T-cell (primary cell): ENCODE measurements at regions not wholly inside any gene's neighbourhood (a gene's known extent, or its start where the extent isn't known, plus 50 kb on each side); places are given as distances from the start of the nearest gene placed in this dataset.

Experiments used
- ATAC-seq, 4 experiments: fragments of 200-7000 bp in 3 of 4; fragments of 150-1000 bp in 1 of 4; cut with Tn5 transposase; replicated peaks in 1 of 4; 1 replicate in 3 of 4; 2 replicates in 1 of 4; pipeline ENCODE4 v1.10.0; 2021; ENCODE audit warnings: moderate library complexity in 3 of 4, mild to moderate bottlenecking in 2 of 4, moderate number of reproducible peaks in 1 of 4
- CTCF ChIA-PET, 2 donors: fragments of 300-600 bp; sonication (Branson Sonifier 250); formaldehyde crosslinking; loops; one replicate each; lab custom pipeline; 2022; ENCODE audit warnings: antibody characterized with exemption in 2 of 2; lab: Charles Lee
- POLR2A ChIA-PET, 2 donors: fragments of 300-600 bp; sonication (Branson Sonifier 250); formaldehyde crosslinking; loops; one replicate each; lab custom pipeline; 2022; ENCODE audit warnings: antibody characterized with exemption in 2 of 2; lab: Charles Lee
- DNase-seq, 35 experiments: peaks; one replicate each; pipeline versions ENCODE4 v3.0.0 to v3.0.0-alpha.2; 2013 to 2023
- H3K27ac ChIP-seq: one replicate; pipeline ENCODE4 v1.5.1; 2013; ENCODE audit warnings: low read length
- H3K27me3 ChIP-seq, 2 experiments: replicated peaks in 1 of 2; 1 replicate in 1 of 2; 2 replicates in 1 of 2; pipeline versions ENCODE4 v1.6.1 to v1.7.0; 2013; ENCODE audit warnings: low read length in 1 of 2, mixed read lengths in 1 of 2; ENCODE audit not compliant: control insufficient read depth in 2 of 2, insufficient read depth in 2 of 2; ENCODE audit errors: extremely low read depth in 1 of 2
- H3K36me3 ChIP-seq, 2 donors: 1 replicate in 1 of 2; 2 replicates in 1 of 2; pipeline versions ENCODE4 v1.6.1 to v1.7.0; 2013; ENCODE audit warnings: low read length in 1 of 2; ENCODE audit not compliant: control insufficient read depth in 2 of 2, insufficient read depth in 1 of 2; ENCODE audit errors: extremely low read depth in 1 of 2
- H3K4me1 ChIP-seq, 2 experiments: 1 replicate in 1 of 2; 2 replicates in 1 of 2; pipeline versions ENCODE4 v1.6.1 to v1.7.0; 2013; ENCODE audit warnings: low read length in 2 of 2, mixed read lengths in 1 of 2; ENCODE audit not compliant: insufficient read depth in 2 of 2, control insufficient read depth in 1 of 2; ENCODE audit errors: extremely low read depth in 1 of 2
- H3K4me3 ChIP-seq, 2 donors: 1 replicate in 1 of 2; 2 replicates in 1 of 2; pipeline versions ENCODE4 v1.5.1 to v1.7.0; 2013; ENCODE audit warnings: mild to moderate bottlenecking in 2 of 2, low read length in 1 of 2, moderate library complexity in 1 of 2; ENCODE audit not compliant: control insufficient read depth in 1 of 2; ENCODE audit errors: extremely low read depth in 1 of 2
- H3K9me3 ChIP-seq: 2 replicates; pipeline ENCODE4 v1.7.0; 2013
- H3K27ac Mint-ChIP-seq, 2 donors: one replicate each; pipeline ENCODE4 v1.8.0; 2020 to 2021; ENCODE audit warnings: mild to moderate bottlenecking in 2 of 2, mixed read lengths in 2 of 2
- H3K27me3 Mint-ChIP-seq, 2 donors: one replicate each; pipeline ENCODE4 v1.8.0; 2021 to 2022; ENCODE audit warnings: mixed read lengths in 2 of 2
- H3K36me3 Mint-ChIP-seq: one replicate; pipeline ENCODE4 v1.8.0; 2021; ENCODE audit warnings: mixed read lengths
- H3K4me1 Mint-ChIP-seq, 3 donors: one replicate each; pipeline ENCODE4 v1.8.0; 2020 to 2022; ENCODE audit warnings: mixed read lengths in 3 of 3, mild to moderate bottlenecking in 1 of 3
- H3K4me3 Mint-ChIP-seq, 3 donors: one replicate each; pipeline ENCODE4 v1.8.0; 2020 to 2022; ENCODE audit warnings: mild to moderate bottlenecking in 3 of 3, mixed read lengths in 3 of 3, moderate library complexity in 3 of 3
- H3K9me3 Mint-ChIP-seq, 3 donors: one replicate each; pipeline ENCODE4 v1.8.0; 2020 to 2022; ENCODE audit warnings: mixed read lengths in 3 of 3
- WGBS: methylation state at CpG from one replicate; pipeline ENCODE4 v1.1.5; 2013; ENCODE audit warnings: missing lambda C conversion rate; ENCODE audit not compliant: insufficient coverage; 5-methylcytosine and 5-hydroxymethylcytosine counted together

GRCh38 chr5:37906416-37906815 lies 66.6 kb upstream of the GDNF start:
- CTCF ChIA-PET = no interaction called here
- Mint-ChIP-seq H3K4me1 (no peaks in the 10 kb centered on the region), H3K36me3 (no peaks in the 10 kb centered on the region), H3K4me3 (no peak overlapping the region), H3K27ac (no peak overlapping the region), H3K27me3 (peaks cover 13 to 24% of the 10 kb centered on the region in 2 donors), H3K9me3 (peaks cover 2 to 19% (median 5%) of the 10 kb centered on the region in 3 donors)
- WGBS = 64% methylated on average over 2 of the region's 2 CpGs
- H3K4me1 ChIP-seq = no peaks in the 10 kb centered on the region
- DNase-seq = no peak
- ATAC-seq = no peak
- H3K9me3 ChIP-seq = no peaks in the 10 kb centered on the region
- H3K36me3 ChIP-seq = no peaks in the 10 kb centered on the region
- H3K4me3 ChIP-seq = no peak overlapping the region
- POLR2A ChIA-PET = no interaction called here
- H3K27ac ChIP-seq = no peak overlapping the region
- H3K27me3 ChIP-seq = peaks cover 2 to 5% of the 10 kb centered on the region in 2 experiments

- Histone ChIP-seq H3K36me3 (no peaks in the 10 kb centered on the region), H3K4me3 (no peak overlapping the region), H3K9me3 (no peaks in the 10 kb centered on the region), H3K27ac (no peak overlapping the region), H3K27me3 (peaks cover 2 to 8% of the 10 kb centered on the region in 2 experiments), H3K4me1 (no peaks in the 10 kb centered on the region)
- no peak overlapping the region for H3K4me3 Mint-ChIP-seq
- H3K27ac Mint-ChIP-seq = no peak overlapping the region
- DNase-seq (no peak), ATAC-seq (no peak)
- H3K9me3 Mint-ChIP-seq = peaks cover 2 to 19% (median 5%) of the 10 kb centered on the region in 3 donors
- WGBS = 75% methylated on average over 3 of the region's 3 CpGs
- no peaks in the 10 kb centered on the region for H3K4me1 Mint-ChIP-seq
- H3K27me3 Mint-ChIP-seq = peaks cover 8 to 17% of the 10 kb centered on the region in 2 donors
- CTCF ChIA-PET = no interaction called here
- POLR2A ChIA-PET = no interaction called here
- no peaks in the 10 kb centered on the region for H3K36me3 Mint-ChIP-seq
Measured at GRCh38 chr5:37905230-37905629, 65.4 kb upstream of the GDNF start.

GRCh38 chr5:37902323-37902722 lies 62.5 kb upstream of the GDNF start:
- CTCF ChIA-PET = no interaction called here
- no peaks in the 10 kb centered on the region for H3K9me3 ChIP-seq
- no peak overlapping the region for H3K4me3 ChIP-seq
- peaks cover 0 to 5% of the 10 kb centered on the region in 2 experiments for H3K27me3 ChIP-seq
- Mint-ChIP-seq H3K36me3 (no peaks in the 10 kb centered on the region), H3K27me3 (peaks cover 5 to 16% of the 10 kb centered on the region in 2 donors), H3K4me1 (no peaks in the 10 kb centered on the region), H3K4me3 (no peak overlapping the region), H3K9me3 (peaks cover 2 to 19% (median 5%) of the 10 kb centered on the region in 3 donors), H3K27ac (no peak overlapping the region)
- DNase-seq = no peak
- ATAC-seq = no peak
- H3K4me1 ChIP-seq = no peaks in the 10 kb centered on the region
- POLR2A ChIA-PET = no interaction called here
- H3K27ac ChIP-seq = no peak overlapping the region
- WGBS = 92% methylated on average over 2 of the region's 3 CpGs
- no peaks in the 10 kb centered on the region for H3K36me3 ChIP-seq

- H3K27ac ChIP-seq = no peak overlapping the region
- CTCF ChIA-PET = no interaction called here
- H3K4me1 ChIP-seq = no peaks in the 10 kb centered on the region
- Mint-ChIP-seq H3K4me3 (no peak overlapping the region), H3K9me3 (peaks cover 0 to 10% (median 5%) of the 10 kb centered on the region in 3 donors), H3K4me1 (no peaks in the 10 kb centered on the region), H3K27me3 (peaks cover 3 to 8% of the 10 kb centered on the region in 2 donors), H3K27ac (no peak overlapping the region), H3K36me3 (no peaks in the 10 kb centered on the region)
- POLR2A ChIA-PET = no interaction called here
- H3K9me3 ChIP-seq = no peaks in the 10 kb centered on the region
- peaks cover 0 to 3% of the 10 kb centered on the region in 2 experiments for H3K27me3 ChIP-seq
- H3K36me3 ChIP-seq = no peaks in the 10 kb centered on the region
- no peak for ATAC-seq
- no peak for DNase-seq
- 13% methylated on average over 1 of the region's 1 CpG for WGBS
- H3K4me3 ChIP-seq = no peak overlapping the region
Measured at GRCh38 chr5:37900692-37901091, 60.9 kb upstream of the GDNF start.

GRCh38 chr5:37899037-37899436 lies 59.2 kb upstream of the GDNF start:
- no peak for ATAC-seq
- Histone ChIP-seq H3K36me3 (no peaks in the 10 kb centered on the region), H3K27ac (no peak overlapping the region), H3K27me3 (peaks cover 0 to 3% of the 10 kb centered on the region in 2 experiments), H3K4me1 (no peaks in the 10 kb centered on the region), H3K9me3 (no peaks in the 10 kb centered on the region), H3K4me3 (no peak overlapping the region)
- H3K27ac Mint-ChIP-seq = no peak overlapping the region
- no peak for DNase-seq
- H3K4me1 Mint-ChIP-seq = no peaks in the 10 kb centered on the region
- peaks cover 3 to 8% of the 10 kb centered on the region in 2 donors for H3K27me3 Mint-ChIP-seq
- H3K9me3 Mint-ChIP-seq = peaks cover 0 to 5% (median 0%) of the 10 kb centered on the region in 3 donors
- no CpG with 5 or more reads among the region's 1 CpG for WGBS
- H3K4me3 Mint-ChIP-seq = no peak overlapping the region
- ChIA-PET POLR2A (no interaction called here), CTCF (interaction anchor here in 1 of 2 donors (0.5 to 0.7 kb wide), 2 partner anchors 14 to 285 kb away, joined by 3 read pairs; no protein-coding TSS in a partner anchor)
- no peaks in the 10 kb centered on the region for H3K36me3 Mint-ChIP-seq

- Mint-ChIP-seq H3K9me3 (no peaks in the 10 kb centered on the region), H3K27me3 (peaks cover 3 to 8% of the 10 kb centered on the region in 2 donors), H3K4me1 (no peaks in the 10 kb centered on the region), H3K36me3 (no peaks in the 10 kb centered on the region), H3K4me3 (no peak overlapping the region), H3K27ac (no peak overlapping the region)
- no peak for DNase-seq
- Histone ChIP-seq H3K4me1 (no peaks in the 10 kb centered on the region), H3K36me3 (no peaks in the 10 kb centered on the region), H3K4me3 (no peak overlapping the region), H3K9me3 (no peaks in the 10 kb centered on the region), H3K27ac (no peak overlapping the region), H3K27me3 (peaks cover 0 to 3% of the 10 kb centered on the region in 2 experiments)
- CTCF ChIA-PET = no interaction called here
- no peak for ATAC-seq
- POLR2A ChIA-PET = no interaction called here
- 94% methylated on average over 2 of the region's 4 CpGs for WGBS
Measured at GRCh38 chr5:37896159-37896558, 56.3 kb upstream of the GDNF start.
